Astrocyte of the spinal cord (primary cell): ENCODE measurements at regions not wholly inside any gene's neighbourhood (a gene's known extent, or its start where the extent isn't known, plus 50 kb on each side); places are given as distances from the start of the nearest gene placed in this dataset.

Source experiments
- DNase-seq: peaks from one replicate; pipeline ENCODE4 v3.0.0; 2011; ENCODE audit warnings: low read depth, low spot score
- H3K4me3 ChIP-seq: 2 replicates; pipeline ENCODE4 v1.5.1; 2011; ENCODE audit warnings: low read depth, mild to moderate bottlenecking, low read length, moderate library complexity
- in situ Hi-C: cut with HindIII; loops from 2 replicates; pipeline ENCODE4 v1.10.0; 2017; ENCODE audit warnings: low sequenced_read_pairs
- TF ChIP-seq, protein P1 (sequence below): IDR thresholded peaks from 2 replicates; pipeline ENCODE4 v1.5.1; 2012; ENCODE audit warnings: low read depth, mild to moderate bottlenecking, low read length, inconsistent platforms

DNA sequence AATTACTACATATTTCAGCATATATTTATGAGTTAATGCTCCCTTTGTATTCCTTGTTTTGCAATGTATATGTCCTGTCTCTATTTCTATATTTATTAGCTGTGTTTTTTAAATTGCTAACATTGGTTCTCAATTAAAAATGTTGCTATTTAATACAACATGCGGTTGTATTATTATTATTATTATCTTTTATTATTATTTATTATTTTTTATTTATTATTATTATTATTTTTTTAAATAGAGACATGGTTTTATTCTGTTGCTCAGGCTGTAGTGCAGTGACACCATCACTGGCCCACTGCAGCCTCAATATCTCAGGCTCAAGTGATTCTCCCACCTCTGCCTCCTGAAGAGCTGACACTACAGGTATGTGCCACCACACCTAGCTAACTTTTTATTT is 1005.9 kb upstream of the ADGRL3 start:
- in situ Hi-C loops = no loop called here
- DNase-seq = no peak
- no peak overlapping the region for H3K4me3 ChIP-seq
- TF ChIP-seq, protein P1, sequence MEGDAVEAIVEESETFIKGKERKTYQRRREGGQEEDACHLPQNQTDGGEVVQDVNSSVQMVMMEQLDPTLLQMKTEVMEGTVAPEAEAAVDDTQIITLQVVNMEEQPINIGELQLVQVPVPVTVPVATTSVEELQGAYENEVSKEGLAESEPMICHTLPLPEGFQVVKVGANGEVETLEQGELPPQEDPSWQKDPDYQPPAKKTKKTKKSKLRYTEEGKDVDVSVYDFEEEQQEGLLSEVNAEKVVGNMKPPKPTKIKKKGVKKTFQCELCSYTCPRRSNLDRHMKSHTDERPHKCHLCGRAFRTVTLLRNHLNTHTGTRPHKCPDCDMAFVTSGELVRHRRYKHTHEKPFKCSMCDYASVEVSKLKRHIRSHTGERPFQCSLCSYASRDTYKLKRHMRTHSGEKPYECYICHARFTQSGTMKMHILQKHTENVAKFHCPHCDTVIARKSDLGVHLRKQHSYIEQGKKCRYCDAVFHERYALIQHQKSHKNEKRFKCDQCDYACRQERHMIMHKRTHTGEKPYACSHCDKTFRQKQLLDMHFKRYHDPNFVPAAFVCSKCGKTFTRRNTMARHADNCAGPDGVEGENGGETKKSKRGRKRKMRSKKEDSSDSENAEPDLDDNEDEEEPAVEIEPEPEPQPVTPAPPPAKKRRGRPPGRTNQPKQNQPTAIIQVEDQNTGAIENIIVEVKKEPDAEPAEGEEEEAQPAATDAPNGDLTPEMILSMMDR = no peak

DNA sequence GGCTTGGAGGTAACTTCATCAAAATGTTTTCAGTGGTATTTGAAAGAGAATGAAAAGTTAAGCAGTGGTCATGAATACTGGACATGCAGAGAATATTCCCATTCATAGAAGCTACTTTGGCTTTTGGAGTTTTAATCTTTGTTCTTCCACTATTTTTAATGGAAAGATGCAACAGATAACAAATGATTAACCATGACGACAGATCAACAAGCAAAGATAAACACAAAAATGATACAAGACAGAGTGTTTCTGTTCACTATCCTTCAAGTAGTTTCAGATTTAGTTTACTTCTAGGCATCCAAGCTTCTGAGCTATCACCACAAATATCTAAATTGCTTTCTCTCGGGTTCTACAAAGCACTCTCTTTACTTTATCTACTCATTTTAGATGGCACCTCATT is 1004.9 kb upstream of the ADGRL3 start:
- no peak overlapping the region for H3K4me3 ChIP-seq
- in situ Hi-C loops = no loop called here
- DNase-seq = no peak
- TF ChIP-seq, protein P1 = no peak

DNA sequence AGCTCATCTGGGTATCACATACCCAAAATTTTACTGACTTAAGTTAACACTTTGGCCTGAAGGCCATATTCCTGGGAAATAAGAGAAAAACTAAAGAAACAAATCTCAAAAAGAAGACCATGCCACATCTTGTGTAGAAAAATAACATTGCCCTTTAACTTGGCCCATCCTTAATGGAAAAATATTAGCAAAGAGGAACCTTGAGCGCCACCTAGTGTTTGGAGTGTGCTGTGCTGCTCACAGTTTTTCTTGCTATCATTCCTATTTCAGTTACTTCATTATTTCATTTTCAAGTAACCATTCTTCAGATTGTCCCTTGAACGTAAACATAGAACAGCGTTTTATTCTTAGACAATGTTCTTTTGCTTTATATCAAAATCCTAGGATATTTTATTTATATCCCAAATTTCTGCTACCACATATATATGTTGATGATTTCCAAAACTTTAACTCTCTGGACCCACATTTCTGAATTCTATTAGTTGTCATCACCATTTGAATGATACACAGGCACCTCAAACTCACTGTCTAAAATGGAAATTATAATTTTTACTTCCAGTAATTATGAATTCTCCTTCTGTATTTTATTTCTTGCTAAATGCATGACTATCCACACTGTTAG is 999.0 kb upstream of the ADGRL3 start:
- in situ Hi-C loops = no loop called here
- H3K4me3 ChIP-seq = no peak overlapping the region
- DNase-seq = peak; percentile 62
- TF ChIP-seq, protein P1 = peak; percentile 93

DNA sequence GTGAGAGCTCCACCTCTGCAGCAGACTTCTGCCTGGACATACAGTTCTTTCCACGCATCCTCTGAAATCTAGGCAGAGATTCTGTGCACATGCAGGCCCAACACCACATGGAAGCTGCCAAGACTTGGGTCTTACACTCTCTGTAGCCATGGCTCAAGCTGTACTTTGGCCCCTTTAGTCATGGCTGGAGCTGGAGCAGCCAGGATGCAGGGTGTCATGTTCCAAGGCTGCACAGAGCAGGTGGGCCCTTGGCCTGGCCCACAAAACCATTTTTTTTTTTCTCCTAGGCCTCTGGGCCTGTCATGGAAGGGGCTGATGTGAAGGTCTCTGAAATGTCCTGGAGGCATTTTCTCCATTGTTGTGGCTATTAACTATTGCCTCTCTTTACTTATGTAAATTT is 990.5 kb upstream of the ADGRL3 start:
- in situ Hi-C loops = no loop called here
- no peak for DNase-seq
- H3K4me3 ChIP-seq = no peak overlapping the region
- TF ChIP-seq, protein P1 = no peak

DNA sequence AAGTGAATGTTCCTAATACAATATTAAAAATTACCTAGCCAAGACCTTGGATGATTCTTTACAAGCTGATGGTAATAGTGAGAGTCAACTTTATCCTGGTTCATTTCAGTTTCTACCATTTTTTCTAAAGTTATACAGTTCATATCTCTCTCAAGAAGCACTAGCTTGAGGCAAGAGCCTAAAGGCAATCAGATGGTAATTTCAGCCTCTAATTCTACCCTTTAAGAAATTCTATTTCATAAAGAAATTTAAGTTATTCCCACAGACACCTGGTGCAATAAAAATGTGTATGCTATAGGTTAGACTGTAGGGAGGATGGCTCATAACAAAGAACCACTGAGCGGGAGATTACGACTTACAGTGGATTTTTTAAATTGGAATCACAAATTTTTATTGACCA is 984.2 kb upstream of the ADGRL3 start:
- no peak overlapping the region for H3K4me3 ChIP-seq
- in situ Hi-C loops = no loop called here
- DNase-seq = no peak
- TF ChIP-seq, protein P1 = no peak

DNA sequence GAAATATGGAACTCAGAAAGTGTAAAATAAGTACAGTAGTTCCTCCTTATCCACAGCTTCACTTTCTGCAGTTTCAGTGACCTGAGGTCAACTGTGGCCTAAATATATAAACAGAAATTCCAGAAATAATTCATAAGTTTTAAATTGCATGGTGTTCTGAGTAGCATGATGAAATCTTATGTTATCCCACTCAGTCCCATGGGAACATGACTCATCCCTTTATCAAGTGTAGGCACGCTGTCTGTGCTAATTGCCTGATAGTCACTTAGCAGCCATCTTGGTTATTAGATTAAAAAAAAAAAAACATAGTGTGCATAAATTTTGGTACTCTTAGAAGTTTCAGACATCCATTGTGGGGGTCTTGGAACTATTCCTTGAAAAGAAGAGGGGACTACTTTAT is 983.4 kb upstream of the ADGRL3 start:
- TF ChIP-seq, protein P1 = no peak
- no peak overlapping the region for H3K4me3 ChIP-seq
- in situ Hi-C loops = no loop called here
- peak; percentile 47 for DNase-seq

DNA sequence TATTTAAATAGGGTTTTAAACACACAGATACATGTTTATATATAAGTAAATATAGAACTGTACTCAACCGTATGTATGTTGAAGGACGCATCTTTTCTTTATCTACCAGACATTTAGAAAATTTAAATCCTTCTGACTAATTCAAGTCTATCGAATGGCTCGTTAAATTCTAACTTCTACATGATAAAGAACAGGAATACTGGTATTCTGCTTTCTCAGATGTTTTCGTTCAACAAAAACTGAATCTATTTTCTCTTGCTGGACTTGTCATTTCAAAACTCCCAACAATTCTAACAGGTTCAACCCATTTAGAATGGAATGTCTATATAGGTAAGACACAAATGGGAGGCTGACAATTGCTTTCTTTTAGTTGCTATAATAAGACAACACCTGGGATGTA is 978.3 kb upstream of the ADGRL3 start:
- H3K4me3 ChIP-seq = no peak overlapping the region
- no peak for DNase-seq
- in situ Hi-C loops = no loop called here
- TF ChIP-seq, protein P1 = no peak
